ENCODE measurements at regions not wholly inside any gene's neighbourhood (a gene's known extent, or its start where the extent isn't known, plus 50 kb on each side); places are given as distances from the start of the nearest gene placed in this dataset.

- H3K9ac ChIP-seq (ENCODE audit: low read length) = no peak overlapping the region
- H3K9me2 ChIP-seq (ENCODE audit: insufficient read depth, low read length) = no peaks in the 10 kb centered on the region
- H4K20me1 ChIP-seq (ENCODE audit: insufficient read depth) = no peaks in the 10 kb centered on the region
- no peak overlapping the region for H3K4me3 ChIP-seq (ENCODE audit: low read length)
- no peaks in the 10 kb centered on the region for H3F3A ChIP-seq (ENCODE audit: insufficient read depth, low read length, poor library complexity, severe bottlenecking)
- no peaks in the 10 kb centered on the region for H3K9me3 ChIP-seq (ENCODE audit: low read length)
- H2AFZ ChIP-seq (ENCODE audit: low read depth, low read length) = no peak overlapping the region
- H3K79me2 ChIP-seq (replicated peaks; ENCODE audit: insufficient read depth, low read length) = no peaks in the 10 kb centered on the region
- H3K27ac ChIP-seq (ENCODE audit: low read length) = no peak overlapping the region
- no peak overlapping the region for H3K4me2 ChIP-seq (ENCODE audit: low read length)
- H3K36me3 ChIP-seq (ENCODE audit: insufficient read depth, low read length) = no peaks in the 10 kb centered on the region
- H3K27me3 ChIP-seq (ENCODE audit: insufficient read depth, low read depth, low read length) = no peaks in the 10 kb centered on the region
- TF ChIP-seq EP300 (conservative IDR thresholded peaks at IDR 0.05; ENCODE audit: poor library complexity, severe bottlenecking) (no peak), RAD21 (conservative IDR thresholded peaks at IDR 0.05) (no peak), REST (IDR thresholded peaks at IDR 0.05; ENCODE audit: borderline replicate concordance) (no peak), EZH2 (IDR thresholded peaks at IDR 0.05; ENCODE audit: borderline replicate concordance, insufficient read depth, low read length, poor library complexity, severe bottlenecking) (no peak), TAF1 (IDR thresholded peaks at IDR 0.05; ENCODE audit: low read depth) (no peak), CTCF (IDR thresholded peaks at IDR 0.05; ENCODE audit: poor library complexity, severe bottlenecking) (no peak), SMC3 (conservative IDR thresholded peaks at IDR 0.05; ENCODE audit: poor library complexity) (no peak), POLR2AphosphoS5 (IDR thresholded peaks at IDR 0.05) (no peak), MXI1 (conservative IDR thresholded peaks at IDR 0.05; ENCODE audit: poor library complexity, severe bottlenecking) (no peak)
These were observed 77.5 kb downstream of the PHLDA1 start for GRCh38 chr12:75954041-75954440.

GRCh38 chr12:75953312-75953906 is 78.2 kb downstream of the PHLDA1 start:
- H3K9me3 ChIP-seq (ENCODE audit: low read length) = no peaks in the 10 kb centered on the region
- no peak overlapping the region for H3K27ac ChIP-seq (ENCODE audit: low read length)
- TF ChIP-seq REST (IDR thresholded peaks at IDR 0.05; ENCODE audit: borderline replicate concordance) = no peak
- TF ChIP-seq POLR2AphosphoS5 (IDR thresholded peaks at IDR 0.05) = no peak
- TF ChIP-seq SMC3 (conservative IDR thresholded peaks at IDR 0.05; ENCODE audit: poor library complexity) = no peak
- no peak for TF ChIP-seq TAF1 (IDR thresholded peaks at IDR 0.05; ENCODE audit: low read depth)
- TF ChIP-seq MXI1 (conservative IDR thresholded peaks at IDR 0.05; ENCODE audit: poor library complexity, severe bottlenecking) = no peak
- TF ChIP-seq EP300 (conservative IDR thresholded peaks at IDR 0.05; ENCODE audit: poor library complexity, severe bottlenecking) = no peak
- no peak for TF ChIP-seq CTCF (IDR thresholded peaks at IDR 0.05; ENCODE audit: poor library complexity, severe bottlenecking)
- TF ChIP-seq EZH2 (IDR thresholded peaks at IDR 0.05; ENCODE audit: borderline replicate concordance, insufficient read depth, low read length, poor library complexity, severe bottlenecking) = no peak
- TF ChIP-seq RAD21 (conservative IDR thresholded peaks at IDR 0.05) = no peak
- no peak overlapping the region for H3K4me2 ChIP-seq (ENCODE audit: low read length)
- H2AFZ ChIP-seq (ENCODE audit: low read depth, low read length) = no peak overlapping the region
- H3K79me2 ChIP-seq (replicated peaks; ENCODE audit: insufficient read depth, low read length) = no peaks in the 10 kb centered on the region
- H3K9me2 ChIP-seq (ENCODE audit: insufficient read depth, low read length) = no peaks in the 10 kb centered on the region
- H3K9ac ChIP-seq (ENCODE audit: low read length) = no peak overlapping the region
- H3K36me3 ChIP-seq (ENCODE audit: insufficient read depth, low read length) = no peaks in the 10 kb centered on the region
- H4K20me1 ChIP-seq (ENCODE audit: insufficient read depth) = no peaks in the 10 kb centered on the region
- H3F3A ChIP-seq (ENCODE audit: insufficient read depth, low read length, poor library complexity, severe bottlenecking) = no peaks in the 10 kb centered on the region
- no peaks in the 10 kb centered on the region for H3K27me3 ChIP-seq (ENCODE audit: insufficient read depth, low read depth, low read length)
- H3K4me3 ChIP-seq (ENCODE audit: low read length) = no peak overlapping the region

Measured in neural cell (in vitro differentiated cells).